ENCODE measurements at regions not wholly inside any gene's neighbourhood (a gene's known extent, or its start where the extent isn't known, plus 50 kb on each side); places are given as distances from the start of the nearest gene placed in this dataset.

- CTCF ChIA-PET, result interaction anchor here (0.9 to 1.3 kb wide), 2 partner anchors 19 to 492 kb away, joined by 3 read pairs; no protein-coding TSS in a partner anchor
- H3K27me3 Mint-ChIP-seq, result no peaks in the 10 kb centered on the region
- peaks cover 3% of the 10 kb centered on the region for H3K36me3 Mint-ChIP-seq (ENCODE audit: low read depth)
- DNase-seq (no peak), ATAC-seq (no peak)
- no peak overlapping the region for H3K27ac Mint-ChIP-seq
- H3K4me3 Mint-ChIP-seq, result no peak overlapping the region
- POLR2A ChIA-PET, result interaction anchor here (0.9 kb wide), 1 partner anchor 8 kb away, joined by 3 read pairs; no protein-coding TSS in a partner anchor
- TF ChIP-seq CTCF (IDR thresholded peaks at IDR 0.05), result no peak
- intact Hi-C loops (cut with micrococcal nuclease), result no loop called here
- peaks cover 28% of the 10 kb centered on the region for H3K4me1 Mint-ChIP-seq (ENCODE audit: low read depth)
- H3K9me3 Mint-ChIP-seq, result peaks cover 4% of the 10 kb centered on the region
These were observed 404.7 kb downstream of the KCNRG start for GRCh38 chr13:50419896-50420295.

- ChIA-PET CTCF (no interaction called here), POLR2A (no interaction called here)
- DNase-seq (no peak), ATAC-seq (no peak)
- H3K4me3 Mint-ChIP-seq, result no peak overlapping the region
- no peak for TF ChIP-seq CTCF (IDR thresholded peaks at IDR 0.05)
- no peaks in the 10 kb centered on the region for H3K36me3 Mint-ChIP-seq (ENCODE audit: low read depth)
- no peaks in the 10 kb centered on the region for H3K9me3 Mint-ChIP-seq
- intact Hi-C loops (cut with micrococcal nuclease), result no loop called here
- H3K27ac Mint-ChIP-seq, result no peak overlapping the region
- H3K4me1 Mint-ChIP-seq (ENCODE audit: low read depth), result peaks cover 32% of the 10 kb centered on the region
- no peaks in the 10 kb centered on the region for H3K27me3 Mint-ChIP-seq
These were observed 405.7 kb downstream of the KCNRG start for GRCh38 chr13:50420718-50421472.

- DNase-seq (no peak), ATAC-seq (peak; percentile 18)
- no peaks in the 10 kb centered on the region for H3K9me3 Mint-ChIP-seq
- no peak overlapping the region for H3K4me3 Mint-ChIP-seq
- no peaks in the 10 kb centered on the region for H3K27me3 Mint-ChIP-seq
- ChIA-PET CTCF (no interaction called here), POLR2A (no interaction called here)
- H3K27ac Mint-ChIP-seq, result no peak overlapping the region
- peaks cover 36% of the 10 kb centered on the region for H3K4me1 Mint-ChIP-seq (ENCODE audit: low read depth)
- no peaks in the 10 kb centered on the region for H3K36me3 Mint-ChIP-seq (ENCODE audit: low read depth)
- intact Hi-C loops (cut with micrococcal nuclease), result no loop called here
- TF ChIP-seq CTCF (IDR thresholded peaks at IDR 0.05), result no peak
These were observed 406.4 kb downstream of the KCNRG start for GRCh38 chr13:50421473-50422130.

- DNase-seq (peak; percentile 52), ATAC-seq (peak; percentile 65)
- H3K9me3 Mint-ChIP-seq, result no peaks in the 10 kb centered on the region
- ChIA-PET CTCF (interaction anchor here (0.7 to 1.2 kb wide), 3 partner anchors 15 to 647 kb away, joined by 3 read pairs; no protein-coding TSS in a partner anchor), POLR2A (no interaction called here)
- TF ChIP-seq CTCF (IDR thresholded peaks at IDR 0.05), result no peak
- H3K4me1 Mint-ChIP-seq (ENCODE audit: low read depth), result peaks cover 42% of the 10 kb centered on the region
- H3K27me3 Mint-ChIP-seq, result no peaks in the 10 kb centered on the region
- H3K4me3 Mint-ChIP-seq, result peak overlapping the region; percentile 3
- intact Hi-C loops (cut with micrococcal nuclease), result no loop called here
- peak overlapping the region; percentile 70 for H3K27ac Mint-ChIP-seq
- no peaks in the 10 kb centered on the region for H3K36me3 Mint-ChIP-seq (ENCODE audit: low read depth)
These were observed 407.2 kb downstream of the KCNRG start for GRCh38 chr13:50422181-50423148.
